ENCODE measurements at regions not wholly inside any gene's neighbourhood (a gene's known extent, or its start where the extent isn't known, plus 50 kb on each side); places are given as distances from the start of the nearest gene placed in this dataset.
"Not testable (repeated sequence)": the region's sequence is repeated elsewhere in the genome, so short reads cannot be mapped to it uniquely, and the experiment has no call there.

- Mint-ChIP-seq H3K36me3 (no peaks in the 10 kb centered on the region), H3K27ac (no peak overlapping the region), H3K9me3 (no peaks in the 10 kb centered on the region), H3K27me3 (peaks cover 7% of the 10 kb centered on the region), H3K4me1 (no peaks in the 10 kb centered on the region), H3K4me3 (no peak overlapping the region)
Measured at GRCh38 chr7:32212321-32212720, 142.1 kb upstream of the PDE1C start.

- no peak overlapping the region for H3K27ac Mint-ChIP-seq
- H3K4me1 Mint-ChIP-seq = no peaks in the 10 kb centered on the region
- H3K36me3 Mint-ChIP-seq = no peaks in the 10 kb centered on the region
- H3K4me3 Mint-ChIP-seq = no peak overlapping the region
- peaks cover 4% of the 10 kb centered on the region for H3K9me3 Mint-ChIP-seq
- H3K27me3 Mint-ChIP-seq = peaks cover 10% of the 10 kb centered on the region
Measured at GRCh38 chr7:32206987-32207386, 136.8 kb upstream of the PDE1C start.

- peaks cover 10% of the 10 kb centered on the region for H3K27me3 Mint-ChIP-seq
- H3K4me3 Mint-ChIP-seq = no peak overlapping the region
- no peak overlapping the region for H3K27ac Mint-ChIP-seq
- peaks cover 4% of the 10 kb centered on the region for H3K9me3 Mint-ChIP-seq
- H3K4me1 Mint-ChIP-seq = no peaks in the 10 kb centered on the region
- no peaks in the 10 kb centered on the region for H3K36me3 Mint-ChIP-seq
Measured at GRCh38 chr7:32206488-32206887, 136.3 kb upstream of the PDE1C start.

GRCh38 chr7:32205298-32205824 lies 135.2 kb upstream of the PDE1C start:
- H3K4me3 Mint-ChIP-seq, H3K4me1 Mint-ChIP-seq, H3K27me3 Mint-ChIP-seq, H3K9me3 Mint-ChIP-seq, H3K36me3 Mint-ChIP-seq, H3K27ac Mint-ChIP-seq: not testable (repeated sequence)

- H3K9me3 Mint-ChIP-seq = peaks cover 4% of the 10 kb centered on the region
- no peaks in the 10 kb centered on the region for H3K36me3 Mint-ChIP-seq
- H3K27me3 Mint-ChIP-seq = peaks cover 9% of the 10 kb centered on the region
- no peak overlapping the region for H3K27ac Mint-ChIP-seq
- no peak overlapping the region for H3K4me3 Mint-ChIP-seq
- H3K4me1 Mint-ChIP-seq = no peaks in the 10 kb centered on the region
Measured at GRCh38 chr7:32204361-32205018, 134.3 kb upstream of the PDE1C start.

- Mint-ChIP-seq H3K4me3 (no peak overlapping the region), H3K27me3 (peaks cover 3% of the 10 kb centered on the region), H3K9me3 (peaks cover 4% of the 10 kb centered on the region), H3K27ac (no peak overlapping the region), H3K36me3 (no peaks in the 10 kb centered on the region), H3K4me1 (no peaks in the 10 kb centered on the region)
Measured at GRCh38 chr7:32200646-32201045, 130.4 kb upstream of the PDE1C start.

GRCh38 chr7:32194537-32194936 lies 124.3 kb upstream of the PDE1C start:
- Mint-ChIP-seq H3K4me1 (no peaks in the 10 kb centered on the region), H3K9me3 (peaks cover 19% of the 10 kb centered on the region), H3K36me3 (peaks cover 2% of the 10 kb centered on the region), H3K4me3 (no peak overlapping the region), H3K27ac (no peak overlapping the region), H3K27me3 (no peaks in the 10 kb centered on the region)

- peaks cover 2% of the 10 kb centered on the region for H3K36me3 Mint-ChIP-seq
- no peak overlapping the region for H3K27ac Mint-ChIP-seq
- no peaks in the 10 kb centered on the region for H3K4me1 Mint-ChIP-seq
- peaks cover 27% of the 10 kb centered on the region for H3K9me3 Mint-ChIP-seq
- no peak overlapping the region for H3K4me3 Mint-ChIP-seq
- no peaks in the 10 kb centered on the region for H3K27me3 Mint-ChIP-seq
Measured at GRCh38 chr7:32191305-32191704, 121.1 kb upstream of the PDE1C start.

GRCh38 chr7:32179567-32179966 lies 109.4 kb upstream of the PDE1C start:
- H3K4me3 Mint-ChIP-seq = no peak overlapping the region
- H3K27me3 Mint-ChIP-seq = no peaks in the 10 kb centered on the region
- H3K4me1 Mint-ChIP-seq = no peaks in the 10 kb centered on the region
- no peaks in the 10 kb centered on the region for H3K36me3 Mint-ChIP-seq
- no peak overlapping the region for H3K27ac Mint-ChIP-seq
- no peaks in the 10 kb centered on the region for H3K9me3 Mint-ChIP-seq

- Mint-ChIP-seq H3K4me3 (no peak overlapping the region), H3K4me1 (no peaks in the 10 kb centered on the region), H3K27ac (no peak overlapping the region), H3K27me3 (no peaks in the 10 kb centered on the region), H3K36me3 (no peaks in the 10 kb centered on the region), H3K9me3 (no peaks in the 10 kb centered on the region)
Measured at GRCh38 chr7:32178677-32179366, 108.6 kb upstream of the PDE1C start.

GRCh38 chr7:32177232-32177631 lies 107.0 kb upstream of the PDE1C start:
- Mint-ChIP-seq H3K4me1 (no peaks in the 10 kb centered on the region), H3K9me3 (no peaks in the 10 kb centered on the region), H3K27me3 (no peaks in the 10 kb centered on the region), H3K36me3 (no peaks in the 10 kb centered on the region), H3K4me3 (no peak overlapping the region), H3K27ac (no peak overlapping the region)

- Mint-ChIP-seq H3K4me3 (no peak overlapping the region), H3K4me1 (no peaks in the 10 kb centered on the region), H3K27ac (no peak overlapping the region), H3K27me3 (no peaks in the 10 kb centered on the region), H3K36me3 (no peaks in the 10 kb centered on the region), H3K9me3 (no peaks in the 10 kb centered on the region)
Measured at GRCh38 chr7:32175099-32175498, 104.9 kb upstream of the PDE1C start.

GRCh38 chr7:32171248-32171647 lies 101.0 kb upstream of the PDE1C start:
- Mint-ChIP-seq H3K27ac (no peak overlapping the region), H3K36me3 (no peaks in the 10 kb centered on the region), H3K4me1 (no peaks in the 10 kb centered on the region), H3K27me3 (no peaks in the 10 kb centered on the region), H3K9me3 (peaks cover 2% of the 10 kb centered on the region), H3K4me3 (no peak overlapping the region)

GRCh38 chr7:32170838-32171237 lies 100.6 kb upstream of the PDE1C start:
- peaks cover 6% of the 10 kb centered on the region for H3K9me3 Mint-ChIP-seq
- no peaks in the 10 kb centered on the region for H3K36me3 Mint-ChIP-seq
- no peaks in the 10 kb centered on the region for H3K27me3 Mint-ChIP-seq
- H3K27ac Mint-ChIP-seq = no peak overlapping the region
- no peaks in the 10 kb centered on the region for H3K4me1 Mint-ChIP-seq
- no peak overlapping the region for H3K4me3 Mint-ChIP-seq

- Mint-ChIP-seq H3K27ac (no peak overlapping the region), H3K9me3 (peaks cover 8% of the 10 kb centered on the region)
Measured at GRCh38 chr7:32169228-32169627, 99.0 kb upstream of the PDE1C start.

GRCh38 chr7:32167815-32168214 lies 97.6 kb upstream of the PDE1C start:
- H3K27ac Mint-ChIP-seq = no peak overlapping the region
- no peak overlapping the region for H3K4me3 Mint-ChIP-seq
- H3K4me1 Mint-ChIP-seq = no peaks in the 10 kb centered on the region
- no peaks in the 10 kb centered on the region for H3K36me3 Mint-ChIP-seq
- H3K27me3 Mint-ChIP-seq = no peaks in the 10 kb centered on the region
- H3K9me3 Mint-ChIP-seq = peaks cover 8% of the 10 kb centered on the region

More at GRCh38 chr7:32169228-32169627, 99.0 kb upstream of the PDE1C start:
- H3K27me3 Mint-ChIP-seq = no peaks in the 10 kb centered on the region
- no peaks in the 10 kb centered on the region for H3K4me1 Mint-ChIP-seq
- H3K4me3 Mint-ChIP-seq = no peak overlapping the region
- no peaks in the 10 kb centered on the region for H3K36me3 Mint-ChIP-seq
